ENCODE measurements at regions not wholly inside any gene's neighbourhood (a gene's known extent, or its start where the extent isn't known, plus 50 kb on each side); places are given as distances from the start of the nearest gene placed in this dataset.

GRCh38 chr9:8221462-8221861, 421.9 kb upstream of the DMAC1 start:
- intact Hi-C loops (cut with DNase I; ENCODE audit: low total_unique reads) = no loop called here
- TF ChIP-seq POLR2AphosphoS5 (IDR thresholded peaks at IDR 0.05) = no peak
- TF ChIP-seq EP300 (IDR thresholded peaks at IDR 0.05; ENCODE audit: low read depth) = no peak
- no peak for TF ChIP-seq CTCF (IDR thresholded peaks at IDR 0.05)
- TF ChIP-seq POLR2A (IDR thresholded peaks at IDR 0.05) = no peak
- Histone ChIP-seq H3K27me3 (no peaks in the 10 kb centered on the region), H3K9me3 (peaks cover 0 to 4% of the 10 kb centered on the region in 2 donors), H3K27ac (no peak overlapping the region), H3K4me3 (no peak overlapping the region), H3K36me3 (no peaks in the 10 kb centered on the region), H3K4me1 (no peaks in the 10 kb centered on the region)
- no peak for DNase-seq
- in situ Hi-C loops (cut with MboI; ENCODE audit: low pct_ligation_motif_present in 1 of 4, low pct_unique_long_range_greater_than_20kb in 1 of 4, low sequenced_read_pairs in 3 of 4) = loop anchor here in 1 of 4 donors (10.0 kb wide), 1 partner anchor 57 kb away; no protein-coding TSS in a partner anchor
- WGBS, 2 donors (ENCODE audit: low coverage in 1 of 2) = 72 to 79% methylated on average over 4 of the region's 4 CpGs

GRCh38 chr9:8208465-8208864, 408.9 kb upstream of the DMAC1 start:
- Histone ChIP-seq H3K4me1 (no peaks in the 10 kb centered on the region), H3K9me3 (no peaks in the 10 kb centered on the region), H3K27me3 (no peaks in the 10 kb centered on the region), H3K4me3 (no peak overlapping the region), H3K36me3 (no peaks in the 10 kb centered on the region), H3K27ac (no peak overlapping the region)
- 79 to 84% methylated on average over 2 of the region's 2 CpGs for WGBS, 2 donors (ENCODE audit: low coverage in 1 of 2)
- DNase-seq = no peak
- intact Hi-C loops (cut with DNase I; ENCODE audit: low total_unique reads) = no loop called here
- in situ Hi-C loops (cut with MboI; ENCODE audit: low pct_ligation_motif_present in 1 of 4, low pct_unique_long_range_greater_than_20kb in 1 of 4, low sequenced_read_pairs in 3 of 4) = no loop called here
- TF ChIP-seq POLR2A (IDR thresholded peaks at IDR 0.05) = no peak
- TF ChIP-seq CTCF (IDR thresholded peaks at IDR 0.05) = no peak
- no peak for TF ChIP-seq EP300 (IDR thresholded peaks at IDR 0.05; ENCODE audit: low read depth)
- no peak for TF ChIP-seq POLR2AphosphoS5 (IDR thresholded peaks at IDR 0.05)

- TF ChIP-seq EP300 (IDR thresholded peaks at IDR 0.05; ENCODE audit: low read depth) = no peak
- TF ChIP-seq CTCF (IDR thresholded peaks at IDR 0.05) = no peak
- no peak for TF ChIP-seq POLR2AphosphoS5 (IDR thresholded peaks at IDR 0.05)
- TF ChIP-seq POLR2A (IDR thresholded peaks at IDR 0.05) = no peak
- H3K36me3 ChIP-seq = no peaks in the 10 kb centered on the region
- no peak overlapping the region for H3K4me3 ChIP-seq
- in situ Hi-C loops (cut with MboI; ENCODE audit: low pct_ligation_motif_present in 1 of 4, low pct_unique_long_range_greater_than_20kb in 1 of 4, low sequenced_read_pairs in 3 of 4) (no loop called here), intact Hi-C loops (cut with DNase I; ENCODE audit: low total_unique reads) (no loop called here)
- 87 to 100% methylated on average over 1 of the region's 1 CpG for WGBS, 2 donors (ENCODE audit: low coverage in 1 of 2)
- DNase-seq = no peak
- no peaks in the 10 kb centered on the region for H3K27me3 ChIP-seq
- H3K4me1 ChIP-seq = no peaks in the 10 kb centered on the region
- no peak overlapping the region for H3K27ac ChIP-seq
- H3K9me3 ChIP-seq = no peaks in the 10 kb centered on the region
Measured at GRCh38 chr9:8207596-8207995, 408.0 kb upstream of the DMAC1 start.

- intact Hi-C loops (cut with DNase I; ENCODE audit: low total_unique reads) (no loop called here), in situ Hi-C loops (cut with MboI; ENCODE audit: low pct_ligation_motif_present in 1 of 4, low pct_unique_long_range_greater_than_20kb in 1 of 4, low sequenced_read_pairs in 3 of 4) (no loop called here)
- Histone ChIP-seq H3K9me3 (no peaks in the 10 kb centered on the region), H3K36me3 (no peaks in the 10 kb centered on the region), H3K4me1 (no peaks in the 10 kb centered on the region), H3K27me3 (no peaks in the 10 kb centered on the region), H3K27ac (no peak overlapping the region), H3K4me3 (no peak overlapping the region)
- no peak for DNase-seq
- whole genome bisulfite sequencing, 2 donors (ENCODE audit: low coverage in 1 of 2) = 64 to 75% methylated on average over 2 of the region's 2 CpGs
- TF ChIP-seq POLR2AphosphoS5 (IDR thresholded peaks at IDR 0.05) = no peak
Measured at GRCh38 chr9:8206720-8207119, 407.1 kb upstream of the DMAC1 start.

GRCh38 chr9:8205576-8205975, 406.0 kb upstream of the DMAC1 start:
- in situ Hi-C loops (cut with MboI; ENCODE audit: low pct_ligation_motif_present in 1 of 4, low pct_unique_long_range_greater_than_20kb in 1 of 4, low sequenced_read_pairs in 3 of 4) (no loop called here), intact Hi-C loops (cut with DNase I; ENCODE audit: low total_unique reads) (no loop called here)
- Histone ChIP-seq H3K36me3 (no peaks in the 10 kb centered on the region), H3K4me1 (no peaks in the 10 kb centered on the region), H3K27me3 (no peaks in the 10 kb centered on the region), H3K9me3 (no peaks in the 10 kb centered on the region), H3K4me3 (no peak overlapping the region), H3K27ac (no peak overlapping the region)
- no peak for DNase-seq
- TF ChIP-seq POLR2AphosphoS5 (IDR thresholded peaks at IDR 0.05) (no peak), CTCF (IDR thresholded peaks at IDR 0.05) (no peak), POLR2A (IDR thresholded peaks at IDR 0.05) (no peak), EP300 (IDR thresholded peaks at IDR 0.05; ENCODE audit: low read depth) (no peak)

Data from transverse colon (tissue), 4 donors.